ENCODE measurements at regions not wholly inside any gene's neighbourhood (a gene's known extent, or its start where the extent isn't known, plus 50 kb on each side); places are given as distances from the start of the nearest gene placed in this dataset.

DNA sequence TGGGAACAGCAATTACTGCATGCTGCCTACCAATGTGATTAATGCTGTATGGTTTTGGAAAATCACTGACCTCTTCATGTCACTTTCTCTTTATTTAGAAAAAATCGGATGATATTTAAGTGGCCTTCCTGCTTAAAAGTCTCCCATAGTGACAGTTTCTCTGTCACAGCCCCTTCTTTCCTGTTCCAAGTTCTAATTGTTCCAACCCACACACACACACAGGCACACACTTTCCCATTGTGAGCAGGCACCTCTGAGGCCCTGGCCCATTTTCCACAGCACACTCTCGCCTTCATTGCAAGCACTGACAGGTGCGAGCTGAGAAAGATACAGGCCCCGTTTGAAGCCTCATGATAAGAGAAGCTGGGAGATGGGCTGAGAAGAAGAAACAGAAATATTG lies 505.9 kb downstream of the HS3ST4 start:
- TF ChIP-seq, protein P1, sequence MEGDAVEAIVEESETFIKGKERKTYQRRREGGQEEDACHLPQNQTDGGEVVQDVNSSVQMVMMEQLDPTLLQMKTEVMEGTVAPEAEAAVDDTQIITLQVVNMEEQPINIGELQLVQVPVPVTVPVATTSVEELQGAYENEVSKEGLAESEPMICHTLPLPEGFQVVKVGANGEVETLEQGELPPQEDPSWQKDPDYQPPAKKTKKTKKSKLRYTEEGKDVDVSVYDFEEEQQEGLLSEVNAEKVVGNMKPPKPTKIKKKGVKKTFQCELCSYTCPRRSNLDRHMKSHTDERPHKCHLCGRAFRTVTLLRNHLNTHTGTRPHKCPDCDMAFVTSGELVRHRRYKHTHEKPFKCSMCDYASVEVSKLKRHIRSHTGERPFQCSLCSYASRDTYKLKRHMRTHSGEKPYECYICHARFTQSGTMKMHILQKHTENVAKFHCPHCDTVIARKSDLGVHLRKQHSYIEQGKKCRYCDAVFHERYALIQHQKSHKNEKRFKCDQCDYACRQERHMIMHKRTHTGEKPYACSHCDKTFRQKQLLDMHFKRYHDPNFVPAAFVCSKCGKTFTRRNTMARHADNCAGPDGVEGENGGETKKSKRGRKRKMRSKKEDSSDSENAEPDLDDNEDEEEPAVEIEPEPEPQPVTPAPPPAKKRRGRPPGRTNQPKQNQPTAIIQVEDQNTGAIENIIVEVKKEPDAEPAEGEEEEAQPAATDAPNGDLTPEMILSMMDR (IDR thresholded peaks at IDR 0.05; ENCODE audit: low read length) = no peak
- no peak for TF ChIP-seq EZH2 (IDR thresholded peaks at IDR 0.05; ENCODE audit: borderline replicate concordance, low read length)
